M059J (cell line): ENCODE measurements at regions not wholly inside any gene's neighbourhood (a gene's known extent, or its start where the extent isn't known, plus 50 kb on each side); places are given as distances from the start of the nearest gene placed in this dataset.

ENCODE experiments used
- DNase-seq: peaks from one replicate; pipeline ENCODE4 v3.0.0-alpha.2; 2012; ENCODE audit warnings: low read depth

GRCh38 chrX:30950391-30950790, 61.3 kb upstream of the TAB3 start:
- DNase-seq, result no peak

- DNase-seq, result no peak
Measured at GRCh38 chrX:30949554-30949953, 60.5 kb upstream of the TAB3 start.

- no peak for DNase-seq
Measured at GRCh38 chrX:30948626-30949025, 59.6 kb upstream of the TAB3 start.

DNA sequence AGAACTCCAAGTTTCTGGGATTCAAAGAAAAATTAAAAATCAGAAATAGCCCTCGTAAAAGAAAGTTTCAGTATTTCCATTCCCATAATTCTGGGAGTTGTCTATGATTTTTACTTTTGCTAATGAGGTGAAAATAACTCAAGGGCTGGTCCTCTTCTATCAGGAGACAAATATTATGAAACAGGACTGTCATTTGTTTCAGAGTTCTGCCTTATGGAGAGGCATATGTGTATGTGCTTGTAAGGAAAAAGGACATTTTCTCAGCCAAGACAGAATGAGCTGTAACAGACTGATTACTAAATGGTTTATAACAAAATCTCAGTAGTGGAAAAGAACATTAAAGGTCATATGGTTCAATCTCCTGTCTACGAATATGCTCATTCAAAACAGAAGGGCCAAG, 59.0 kb upstream of the TAB3 start:
- DNase-seq, result no peak

DNA sequence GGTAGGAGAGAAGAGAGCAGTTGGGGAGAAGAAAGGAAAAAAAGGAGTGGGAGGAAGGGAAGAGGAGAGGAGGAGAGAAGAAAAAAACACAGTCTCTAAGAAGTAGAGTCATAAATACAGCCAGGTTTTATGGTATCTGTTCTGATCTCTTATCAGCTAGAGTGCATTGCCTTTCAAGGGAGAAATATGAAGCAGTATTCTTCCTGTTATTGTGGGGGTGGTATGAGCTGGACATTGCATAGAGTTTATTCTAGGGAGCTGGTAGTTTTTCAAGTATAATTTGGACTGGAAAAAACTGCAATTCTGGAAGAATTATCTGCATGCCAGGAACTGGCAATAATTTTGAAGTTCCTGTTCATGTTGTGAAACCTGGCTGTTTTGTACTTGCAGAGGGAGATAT, 54.9 kb upstream of the TAB3 start:
- no peak for DNase-seq

DNA sequence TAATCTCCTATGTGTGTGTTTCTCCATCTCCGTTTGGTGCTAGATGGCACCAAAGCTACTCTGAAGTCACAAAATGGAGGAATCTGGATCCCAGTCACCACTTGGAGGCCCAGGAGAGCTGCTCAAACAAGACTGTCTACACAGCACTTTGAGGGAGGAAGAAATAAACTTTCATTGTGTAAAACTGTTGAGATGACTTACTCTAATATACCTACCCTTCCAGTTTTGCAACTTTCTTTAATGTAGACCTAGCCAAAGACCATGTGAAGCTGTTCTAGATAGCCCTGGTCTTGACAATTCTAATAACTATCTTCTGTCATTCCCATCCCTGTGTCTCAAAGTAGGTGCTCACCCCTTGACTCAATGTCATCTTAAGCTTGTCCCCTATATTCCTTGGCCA, 52.8 kb upstream of the TAB3 start:
- DNase-seq, result no peak

GRCh38 chrX:30939928-30940327, 50.9 kb upstream of the TAB3 start:
- no peak for DNase-seq
